HCT116 (cell line): ENCODE measurements at regions not wholly inside any gene's neighbourhood (a gene's known extent, or its start where the extent isn't known, plus 50 kb on each side); places are given as distances from the start of the nearest gene placed in this dataset.

ENCODE experiments used
- ATAC-seq: fragments of 200-7000 bp; cut with Tn5 transposase; 2 replicates; pipeline ENCODE4 v1.9.1; 2020; ENCODE audit warnings: mild to moderate bottlenecking, moderate library complexity
- BruUV-seq: library from RNA; stranded (reverse); fragments of 400-500 nt; replicated peaks from 2 replicates; lab custom pipeline; 2021; lab: Mats Ljungman, UMichigan
- CTCF ChIA-PET: fragments of 300-600 bp; sonication (Branson Sonifier 250); formaldehyde crosslinking; loops from one replicate; lab custom pipeline; 2021; ENCODE audit warnings: antibody characterized with exemption; lab: Charles Lee
- POLR2A ChIA-PET: fragments of 300-600, 350-600 bp; sonication (Branson Sonifier 250); formaldehyde crosslinking; loops from one replicate; lab custom pipeline; 2021; ENCODE audit warnings: antibody characterized with exemption; lab: Charles Lee
- RAD21 ChIA-PET, 2 experiments: fragments of 300-600 bp; sonication (Branson Sonifier 250); formaldehyde crosslinking; loops; one replicate each; lab custom pipeline; 2023; ENCODE audit warnings: low total read pairs in 2 of 2; ENCODE audit not compliant: uncharacterized antibody in 2 of 2, unreplicated experiment in 2 of 2, low non-redundant PET in 1 of 2; lab: Charles Lee
- DNase-seq: peaks from one replicate; pipeline ENCODE4 v3.0.0-alpha.2; 2010; ENCODE audit warnings: low read depth, low spot score
- H2AFZ ChIP-seq: fragments of 200-600 bp; shearing (Covaris generic), sonication (generic); 2 replicates; pipeline ENCODE4 v1.6.1; 2017; ENCODE audit warnings: low read depth, mixed run types, mixed read lengths, antibody characterized with exemption, low read length; ENCODE audit not compliant: poor library complexity, severe bottlenecking
- H3K27ac ChIP-seq: 2 replicates; pipeline ENCODE4 v1.5.1; 2012; ENCODE audit warnings: low read depth, low read length
- H3K27me3 ChIP-seq: fragments of 200-600 bp; sonication (generic); 2 replicates; pipeline ENCODE4 v1.6.1; 2016; ENCODE audit warnings: mixed run types, low read length, mixed read lengths; ENCODE audit not compliant: insufficient read depth
- H3K36me3 ChIP-seq, 2 experiments: fragments of 200-500 bp in 1 of 2; fragments of 200-600 bp in 1 of 2; sonication (Bioruptor generic) in 1 of 2; sonication (generic) in 1 of 2; 2 replicates each; pipeline versions ENCODE4 v1.5.1 to v1.6.1; 2014 to 2016; ENCODE audit warnings: low read length in 2 of 2, inconsistent platforms in 1 of 2, mixed read lengths in 1 of 2, mixed run types in 1 of 2; ENCODE audit not compliant: insufficient read depth in 2 of 2, control insufficient read depth in 1 of 2
- H3K4me1 ChIP-seq, 2 experiments: fragments of 200-600 bp in 1 of 2; sonication (generic) in 1 of 2; 2 replicates each; pipeline versions ENCODE4 v1.5.1 to v1.6.1; 2012 to 2017; ENCODE audit warnings: low read length in 2 of 2, inconsistent platforms in 1 of 2, mild to moderate bottlenecking in 1 of 2, mixed read lengths in 1 of 2, mixed run types in 1 of 2, moderate library complexity in 1 of 2; ENCODE audit not compliant: insufficient read depth in 2 of 2, control insufficient read depth in 1 of 2
- H3K4me2 ChIP-seq: fragments of 200-600 bp; sonication (generic); 2 replicates; pipeline ENCODE4 v1.6.1; 2017; ENCODE audit warnings: mixed run types, low read length, mixed read lengths
- H3K4me3 ChIP-seq, 2 experiments: fragments of 200-600 bp in 1 of 2; sonication (generic) in 1 of 2; replicated peaks in 1 of 2; 2 replicates each; pipeline ENCODE4 v1.5.1; 2011 to 2016; ENCODE audit warnings: low read length in 2 of 2, control low read depth in 1 of 2, low read depth in 1 of 2, mild to moderate bottlenecking in 1 of 2, mixed read lengths in 1 of 2, mixed run types in 1 of 2
- H3K79me2 ChIP-seq: fragments of 200-600 bp; sonication (generic); 2 replicates; pipeline ENCODE4 v1.6.1; 2017; ENCODE audit warnings: mild to moderate bottlenecking, mixed run types, low read length, moderate library complexity, mixed read lengths; ENCODE audit not compliant: insufficient read depth
- H3K9ac ChIP-seq: fragments of 200-600 bp; sonication (generic); 2 replicates; pipeline ENCODE4 v1.6.1; 2016; ENCODE audit warnings: low read length, mixed read lengths
- H3K9me2 ChIP-seq: fragments of 200-600 bp; sonication (generic), shearing (Covaris generic); 2 replicates; pipeline ENCODE4 v1.6.1; 2017; ENCODE audit warnings: mixed run types, mild to moderate bottlenecking, moderate library complexity; ENCODE audit not compliant: insufficient read depth
- H3K9me3 ChIP-seq, 2 experiments: fragments of 200-500 bp in 1 of 2; fragments of 200-600 bp in 1 of 2; sonication (Bioruptor generic) in 1 of 2; sonication (generic) in 1 of 2; 2 replicates each; pipeline ENCODE4 v1.6.1; 2014 to 2017; ENCODE audit warnings: low read length in 2 of 2, mixed read lengths in 2 of 2, inconsistent platforms in 1 of 2, low read depth in 1 of 2, mild to moderate bottlenecking in 1 of 2, mixed run types in 1 of 2, moderate library complexity in 1 of 2; ENCODE audit not compliant: control insufficient read depth in 1 of 2, insufficient read depth in 1 of 2
- H4K20me1 ChIP-seq: fragments of 200-600 bp; sonication (generic), shearing (Covaris generic); 2 replicates; pipeline ENCODE4 v1.6.1; 2017; ENCODE audit warnings: mixed run types, mild to moderate bottlenecking, moderate library complexity; ENCODE audit not compliant: insufficient read depth
- ATF3 ChIP-seq: IDR thresholded peaks from 2 replicates; pipeline ENCODE4 v1.6.1; 2012
- CBX3 ChIP-seq: IDR thresholded peaks from 2 replicates; pipeline ENCODE4 v1.6.1; 2012; ENCODE audit warnings: low read depth
- CEBPB ChIP-seq: IDR thresholded peaks from 2 replicates; pipeline ENCODE4 v1.6.1; 2012; ENCODE audit warnings: low read depth
- EGR1 ChIP-seq: IDR thresholded peaks from 2 replicates; pipeline ENCODE4 v1.6.1; 2012; ENCODE audit warnings: low read depth
- ELF1 ChIP-seq: IDR thresholded peaks from 2 replicates; pipeline ENCODE4 v1.6.1; 2012; ENCODE audit warnings: low read depth, borderline replicate concordance
- EZH2 ChIP-seq: fragments of 200-600 bp; sonication (generic); IDR thresholded peaks from 2 replicates; pipeline ENCODE4 v1.6.1; 2017; ENCODE audit warnings: antibody characterized with exemption, mixed run types
- FOSL1 ChIP-seq: IDR thresholded peaks from 2 replicates; pipeline ENCODE4 v1.6.1; 2012; ENCODE audit warnings: low read depth
- POLR2A ChIP-seq: IDR thresholded peaks from 2 replicates; pipeline ENCODE4 v1.7.0; 2011; ENCODE audit warnings: borderline replicate concordance; ENCODE audit not compliant: insufficient read depth, insufficient read length; ENCODE audit errors: extremely low read depth
- POLR2AphosphoS5 ChIP-seq: IDR thresholded peaks from 2 replicates; pipeline ENCODE4 v1.6.1; 2011; ENCODE audit warnings: mild to moderate bottlenecking, low read depth, low read length, moderate library complexity
- RAD21 ChIP-seq: IDR thresholded peaks from 2 replicates; pipeline ENCODE4 v1.6.1; 2012; ENCODE audit warnings: low read depth, mild to moderate bottlenecking
- REST ChIP-seq: IDR thresholded peaks from 2 replicates; pipeline ENCODE4 v1.6.1; 2012; ENCODE audit warnings: low read depth
- SIN3A ChIP-seq: IDR thresholded peaks from 2 replicates; pipeline ENCODE4 v1.6.1; 2012; ENCODE audit warnings: low read depth
- SP1 ChIP-seq: IDR thresholded peaks from 2 replicates; pipeline ENCODE4 v1.6.1; 2012; ENCODE audit warnings: low read depth
- SRF ChIP-seq: IDR thresholded peaks from 2 replicates; pipeline ENCODE4 v1.6.1; 2012; ENCODE audit warnings: low read depth
- TCF7L2 ChIP-seq: IDR thresholded peaks from 2 replicates; pipeline ENCODE4 v1.7.0; 2011; ENCODE audit warnings: borderline replicate concordance, inconsistent platforms; ENCODE audit not compliant: insufficient read depth, insufficient read length; ENCODE audit errors: extremely low read depth
- YY1 ChIP-seq: IDR thresholded peaks from 2 replicates; pipeline ENCODE4 v1.6.1; 2011; ENCODE audit warnings: low read length, low read depth, moderate library complexity, mild to moderate bottlenecking; ENCODE audit not compliant: insufficient replicate concordance; ENCODE audit errors: extremely low read depth
- ZFX ChIP-seq: fragments of 450-650 bp; IDR thresholded peaks from 2 replicates; pipeline ENCODE4 v1.6.1; 2017
- ZNF274 ChIP-seq: fragments of 200-500 bp; sonication (Bioruptor generic); IDR thresholded peaks from 2 replicates; pipeline ENCODE4 v1.6.1; 2014; ENCODE audit warnings: mild to moderate bottlenecking, low read depth, low read length, inconsistent platforms
- intact Hi-C: fragments of 100-400 bp; cut with micrococcal nuclease; formaldehyde crosslinking; loops from 2 replicates; pipeline ENCODE4 v1.10.0; 2022

- TF ChIP-seq ZNF274 = no peak
- TF ChIP-seq ZFX = no peak
- TF ChIP-seq SP1 = no peak
- no peak for TF ChIP-seq SRF
- TF ChIP-seq ELF1 = no peak
- TF ChIP-seq ATF3 = no peak
- no peak for TF ChIP-seq CBX3
- no peak for TF ChIP-seq TCF7L2
Observed at GRCh38 chr11:42013656-42014201, 554.3 kb upstream of the LRRC4C start (continued).

- CTCF ChIA-PET = no interaction called here
- H3K79me2 ChIP-seq = no peaks in the 10 kb centered on the region
- no peaks in the 10 kb centered on the region for H3K9me2 ChIP-seq
- no peaks in the 10 kb centered on the region for H3K27me3 ChIP-seq
- no peaks in the 10 kb centered on the region for H3K36me3 ChIP-seq
- intact Hi-C loops = no loop called here
- POLR2A ChIA-PET = no interaction called here
- no peaks in the 10 kb centered on the region for H3K4me1 ChIP-seq
- H3K4me2 ChIP-seq = no peak overlapping the region
- DNase-seq = no peak
- no peaks in the 10 kb centered on the region for H4K20me1 ChIP-seq
- ATAC-seq = no peak
- no TSS peak for BruUV-seq
- RAD21 ChIA-PET = no interaction called here
- H3K9ac ChIP-seq = no peak overlapping the region
- TF ChIP-seq ZFX (no peak), SRF (no peak), POLR2A (no peak), CEBPB (no peak), TCF7L2 (no peak), ZNF274 (no peak), SIN3A (no peak), YY1 (no peak), EZH2 (no peak), RAD21 (no peak), REST (no peak), FOSL1 (no peak), EGR1 (no peak), SP1 (no peak), ELF1 (no peak), POLR2AphosphoS5 (no peak)
- TF ChIP-seq, all 23 proteins: peak for 0
- H3K27ac ChIP-seq = no peak overlapping the region
- no peak overlapping the region for H2AFZ ChIP-seq
- no peak overlapping the region for H3K4me3 ChIP-seq
- peaks cover 10 to 30% of the 10 kb centered on the region in 2 experiments; a peak in 2 of 4 replicates for H3K9me3 ChIP-seq
Observed at GRCh38 chr11:42021911-42022310, 562.5 kb upstream of the LRRC4C start.
